Mesenchymal stem cell (in vitro differentiated cells and primary cell): ENCODE measurements at regions not wholly inside any gene's neighbourhood (a gene's known extent, or its start where the extent isn't known, plus 50 kb on each side); places are given as distances from the start of the nearest gene placed in this dataset.

Experiments used
- DNase-seq: peaks from one replicate; pipeline ENCODE4 v3.0.0-alpha.2; 2013
- H2AFZ ChIP-seq: one replicate; pipeline ENCODE4 v1.6.1; 2013; ENCODE audit warnings: low read depth, mild to moderate bottlenecking, control low read depth, inconsistent platforms, low read length, moderate library complexity
- H2AK5ac ChIP-seq: 2 replicates; pipeline ENCODE4 v1.6.1; 2013; ENCODE audit warnings: low read length, moderate library complexity, mild to moderate bottlenecking, inconsistent platforms; ENCODE audit not compliant: severe bottlenecking
- H2BK120ac ChIP-seq: one replicate; pipeline ENCODE4 v1.6.1; 2013; ENCODE audit warnings: low read depth, mild to moderate bottlenecking, inconsistent platforms, low read length, moderate library complexity
- H2BK12ac ChIP-seq, 2 experiments: one replicate each; pipeline ENCODE4 v1.6.1; 2013; ENCODE audit warnings: inconsistent platforms in 2 of 2, low read length in 2 of 2, mild to moderate bottlenecking in 2 of 2, moderate library complexity in 2 of 2, control low read depth in 1 of 2
- H2BK15ac ChIP-seq: one replicate; pipeline ENCODE4 v1.6.1; 2013; ENCODE audit warnings: mild to moderate bottlenecking, low read depth, inconsistent platforms; ENCODE audit not compliant: poor library complexity, severe bottlenecking
- H2BK5ac ChIP-seq: 2 replicates; pipeline ENCODE4 v1.6.1; 2013; ENCODE audit warnings: low read depth, mild to moderate bottlenecking, low read length, control low read depth, inconsistent platforms; ENCODE audit not compliant: poor library complexity, severe bottlenecking
- H3K14ac ChIP-seq, 2 experiments: one replicate each; pipeline ENCODE4 v1.6.1; 2013; ENCODE audit warnings: inconsistent platforms in 2 of 2, low read length in 2 of 2, control low read depth in 1 of 2, mild to moderate bottlenecking in 1 of 2, moderate library complexity in 1 of 2
- H3K18ac ChIP-seq, 2 experiments: one replicate each; pipeline ENCODE4 v1.6.1; 2013; ENCODE audit warnings: inconsistent platforms in 2 of 2, low read length in 2 of 2, control low read depth in 1 of 2, low read depth in 1 of 2, mild to moderate bottlenecking in 1 of 2
- H3K23ac ChIP-seq, 2 experiments: one replicate each; pipeline ENCODE4 v1.6.1; 2013; ENCODE audit warnings: inconsistent platforms in 2 of 2, low read length in 2 of 2, mild to moderate bottlenecking in 2 of 2, moderate library complexity in 2 of 2, control low read depth in 1 of 2
- H3K27ac ChIP-seq: 2 replicates; pipeline ENCODE4 v1.5.1; 2013; ENCODE audit warnings: mild to moderate bottlenecking, moderate library complexity, low read length, control low read depth, inconsistent platforms; ENCODE audit not compliant: poor library complexity, severe bottlenecking
- H3K27me3 ChIP-seq, 2 experiments: 2 replicates each; pipeline versions ENCODE4 v1.6.1 to v1.7.0; 2013; ENCODE audit warnings: low read length in 2 of 2, mild to moderate bottlenecking in 2 of 2, moderate library complexity in 2 of 2, control low read depth in 1 of 2, inconsistent platforms in 1 of 2; ENCODE audit not compliant: control insufficient read depth in 1 of 2, insufficient read depth in 1 of 2
- H3K36me3 ChIP-seq, 2 experiments: 2 replicates each; pipeline versions ENCODE4 v1.6.1 to v1.7.0; 2013; ENCODE audit warnings: low read length in 2 of 2, control low read depth in 1 of 2, inconsistent platforms in 1 of 2, low read depth in 1 of 2, mild to moderate bottlenecking in 1 of 2; ENCODE audit not compliant: insufficient read depth in 2 of 2, control insufficient read depth in 1 of 2
- H3K4ac ChIP-seq, 2 experiments: one replicate each; pipeline ENCODE4 v1.6.1; 2013; ENCODE audit warnings: inconsistent platforms in 2 of 2, low read length in 2 of 2, mild to moderate bottlenecking in 2 of 2, moderate library complexity in 2 of 2, control low read depth in 1 of 2, low read depth in 1 of 2
- H3K4me1 ChIP-seq: 2 replicates; pipeline ENCODE4 v1.6.1; 2013; ENCODE audit warnings: low read depth, low read length, control low read depth; ENCODE audit not compliant: control insufficient read depth, insufficient read depth
- H3K4me2 ChIP-seq: 2 replicates; pipeline ENCODE4 v1.6.1; 2013; ENCODE audit warnings: low read length, mild to moderate bottlenecking, inconsistent platforms; ENCODE audit not compliant: poor library complexity, severe bottlenecking
- H3K4me3 ChIP-seq, 2 experiments: 2 replicates each; pipeline versions ENCODE4 v1.5.1 to v1.7.0; 2013; ENCODE audit warnings: low read length in 2 of 2, mild to moderate bottlenecking in 2 of 2, control low read depth in 1 of 2, low read depth in 1 of 2; ENCODE audit not compliant: insufficient read depth in 1 of 2
- H3K79me1 ChIP-seq: replicated peaks from 2 replicates; pipeline ENCODE4 v1.6.1; 2013; ENCODE audit warnings: mild to moderate bottlenecking, control low read depth, low read length, inconsistent platforms; ENCODE audit not compliant: poor library complexity, severe bottlenecking
- H3K9ac ChIP-seq: 2 replicates; pipeline ENCODE4 v1.7.0; 2013; ENCODE audit warnings: mild to moderate bottlenecking, low read length, moderate library complexity
- H3K9me3 ChIP-seq: 2 replicates; pipeline ENCODE4 v1.7.0; 2013; ENCODE audit warnings: mild to moderate bottlenecking, low read length; ENCODE audit not compliant: control insufficient read depth
- H4K8ac ChIP-seq: one replicate; pipeline ENCODE4 v1.6.1; 2013; ENCODE audit warnings: inconsistent platforms, mild to moderate bottlenecking, low read length, moderate library complexity
- H4K91ac ChIP-seq: one replicate; pipeline ENCODE4 v1.6.1; 2013; ENCODE audit warnings: mild to moderate bottlenecking, low read length, inconsistent platforms
- WGBS: methylation state at CpG from one replicate; pipeline ENCODE4 v1.1.7; 2013; ENCODE audit warnings: mixed read lengths; 5-methylcytosine and 5-hydroxymethylcytosine counted together

GRCh38 chr5:88666761-88667495, 216.1 kb downstream of the MEF2C start:
- Histone ChIP-seq H4K91ac (no peak overlapping the region), H3K27ac (no peak overlapping the region), H2AK5ac (no peak overlapping the region), H4K8ac (no peak overlapping the region), H2BK12ac (no peak overlapping the region), H2AFZ (no peak overlapping the region), H3K23ac (no peak overlapping the region), H3K27me3 (peaks cover 75 to 100% of the 10 kb centered on the region in 2 experiments), H3K4me2 (peak overlapping the region; percentile 54), H3K36me3 (no peaks in the 10 kb centered on the region), H2BK15ac (no peak overlapping the region), H3K14ac (no peak overlapping the region), H3K4ac (no peak overlapping the region), H3K4me1 (peaks cover 3% of the 10 kb centered on the region), H3K9ac (peak overlapping the region; percentile 68), H3K9me3 (no peaks in the 10 kb centered on the region), H3K18ac (no peak overlapping the region), H2BK5ac (no peak overlapping the region), H3K4me3 (peak overlapping the region in 1 of 2 experiments; percentile 84), H2BK120ac (no peak overlapping the region), H3K79me1 (no peaks in the 10 kb centered on the region)
- WGBS: 2% methylated on average over 22 of the region's 22 CpGs
- DNase-seq: peak; percentile 56

- Histone ChIP-seq H3K36me3 (no peaks in the 10 kb centered on the region), H3K4ac (no peak overlapping the region), H3K23ac (no peak overlapping the region), H2BK12ac (no peak overlapping the region), H4K91ac (no peak overlapping the region), H2AK5ac (no peak overlapping the region), H3K4me2 (no peak overlapping the region), H2BK120ac (no peak overlapping the region), H2BK15ac (no peak overlapping the region), H3K18ac (no peak overlapping the region), H3K14ac (no peak overlapping the region), H2BK5ac (no peak overlapping the region), H3K9me3 (no peaks in the 10 kb centered on the region), H3K27me3 (peaks cover 73 to 100% of the 10 kb centered on the region in 2 experiments), H2AFZ (no peak overlapping the region), H3K27ac (no peak overlapping the region), H3K79me1 (no peaks in the 10 kb centered on the region), H3K4me3 (peak overlapping the region in 1 of 2 experiments; percentile 84), H3K4me1 (peaks cover 9% of the 10 kb centered on the region), H4K8ac (no peak overlapping the region), H3K9ac (no peak overlapping the region)
- 1% methylated on average over 13 of the region's 17 CpGs for WGBS
- DNase-seq: no peak
These were observed 217.2 kb downstream of the MEF2C start for GRCh38 chr5:88665750-88666215.

- H3K4ac ChIP-seq: no peak overlapping the region
- H2AK5ac ChIP-seq: no peak overlapping the region
- H4K91ac ChIP-seq: no peak overlapping the region
- H2BK15ac ChIP-seq: no peak overlapping the region
- no peak overlapping the region for H3K27ac ChIP-seq
- no peak overlapping the region for H3K14ac ChIP-seq
- no peaks in the 10 kb centered on the region for H3K36me3 ChIP-seq
- H2BK12ac ChIP-seq: no peak overlapping the region
- no peak overlapping the region for H3K18ac ChIP-seq
- no peaks in the 10 kb centered on the region for H3K79me1 ChIP-seq
- H3K9me3 ChIP-seq: no peaks in the 10 kb centered on the region
- H3K23ac ChIP-seq: no peak overlapping the region
- H4K8ac ChIP-seq: no peak overlapping the region
- H3K9ac ChIP-seq: no peak overlapping the region
- no CpG with 5 or more reads among the region's 2 CpGs for WGBS
- peaks cover 82 to 99% of the 10 kb centered on the region in 2 experiments for H3K27me3 ChIP-seq
- no peak overlapping the region for H3K4me3 ChIP-seq
- no peak overlapping the region for H3K4me2 ChIP-seq
- no peak overlapping the region for H2AFZ ChIP-seq
- no peak overlapping the region for H2BK5ac ChIP-seq
- peaks cover 16% of the 10 kb centered on the region for H3K4me1 ChIP-seq
- no peak overlapping the region for H2BK120ac ChIP-seq
- no peak for DNase-seq
These were observed 218.3 kb downstream of the MEF2C start for GRCh38 chr5:88664645-88665044.

- H2AK5ac ChIP-seq: no peak overlapping the region
- H3K14ac ChIP-seq: no peak overlapping the region
- H4K8ac ChIP-seq: no peak overlapping the region
- H2BK12ac ChIP-seq: no peak overlapping the region
- no peak overlapping the region for H4K91ac ChIP-seq
- no peak overlapping the region for H2BK120ac ChIP-seq
- H3K36me3 ChIP-seq: no peaks in the 10 kb centered on the region
- no peak overlapping the region for H3K9ac ChIP-seq
- 26% methylated on average over 6 of the region's 7 CpGs for WGBS
- H3K79me1 ChIP-seq: no peaks in the 10 kb centered on the region
- no peak overlapping the region for H3K4ac ChIP-seq
- no peak overlapping the region for H2AFZ ChIP-seq
- no peak for DNase-seq
- no peak overlapping the region for H3K4me2 ChIP-seq
- no peak overlapping the region for H2BK5ac ChIP-seq
- no peaks in the 10 kb centered on the region for H3K9me3 ChIP-seq
- no peak overlapping the region for H3K27ac ChIP-seq
- no peak overlapping the region for H3K23ac ChIP-seq
- H3K18ac ChIP-seq: no peak overlapping the region
- H3K4me1 ChIP-seq: peaks cover 17% of the 10 kb centered on the region
- H2BK15ac ChIP-seq: no peak overlapping the region
- H3K4me3 ChIP-seq: no peak overlapping the region
- H3K27me3 ChIP-seq: peaks cover 80 to 96% of the 10 kb centered on the region in 2 experiments
These were observed 219.2 kb downstream of the MEF2C start for GRCh38 chr5:88663793-88664216.
